Osteocyte (in vitro differentiated cells): ENCODE measurements at regions not wholly inside any gene's neighbourhood (a gene's known extent, or its start where the extent isn't known, plus 50 kb on each side); places are given as distances from the start of the nearest gene placed in this dataset.

Experiments used
- DNase-seq: peaks from one replicate; pipeline ENCODE4 v3.0.0; 2021; ENCODE audit warnings: mixed read lengths; ENCODE audit not compliant: unreplicated experiment; ENCODE audit errors: extremely low spot score
- H3K27ac Mint-ChIP-seq: one replicate; pipeline ENCODE4 v1.8.0; 2021; ENCODE audit warnings: mild to moderate bottlenecking, mixed read lengths; ENCODE audit not compliant: unreplicated experiment
- H3K27me3 Mint-ChIP-seq: one replicate; pipeline ENCODE4 v1.8.0; 2021; ENCODE audit warnings: mixed read lengths; ENCODE audit not compliant: unreplicated experiment
- H3K36me3 Mint-ChIP-seq: one replicate; pipeline ENCODE4 v1.8.0; 2021; ENCODE audit warnings: mixed read lengths; ENCODE audit not compliant: unreplicated experiment
- H3K4me1 Mint-ChIP-seq: one replicate; pipeline ENCODE4 v1.8.0; 2021; ENCODE audit warnings: mixed read lengths; ENCODE audit not compliant: unreplicated experiment
- H3K4me3 Mint-ChIP-seq: one replicate; pipeline ENCODE4 v1.8.0; 2021; ENCODE audit warnings: mild to moderate bottlenecking, moderate library complexity, mixed read lengths; ENCODE audit not compliant: unreplicated experiment
- H3K9me3 Mint-ChIP-seq: one replicate; pipeline ENCODE4 v1.8.0; 2021; ENCODE audit warnings: mixed read lengths; ENCODE audit not compliant: unreplicated experiment
- CTCF ChIP-seq: fragments of 200-600 bp; sonication (generic); IDR thresholded peaks from 2 replicates; pipeline ENCODE4 v1.5.0; 2021; ENCODE audit warnings: antibody characterized with exemption, mild to moderate bottlenecking, moderate library complexity

- TF ChIP-seq CTCF, result no peak
- no peak for DNase-seq
- no peak overlapping the region for H3K27ac Mint-ChIP-seq
- H3K9me3 Mint-ChIP-seq, result no peaks in the 10 kb centered on the region
- no peaks in the 10 kb centered on the region for H3K4me1 Mint-ChIP-seq
- no peak overlapping the region for H3K4me3 Mint-ChIP-seq
- no peaks in the 10 kb centered on the region for H3K36me3 Mint-ChIP-seq
- H3K27me3 Mint-ChIP-seq, result peaks cover 9% of the 10 kb centered on the region
Measured at GRCh38 chr16:74101379-74102137, 195.1 kb upstream of the PSMD7 start.

- Mint-ChIP-seq H3K4me3 (no peak overlapping the region), H3K27me3 (peaks cover 9% of the 10 kb centered on the region), H3K27ac (no peak overlapping the region), H3K9me3 (no peaks in the 10 kb centered on the region), H3K4me1 (no peaks in the 10 kb centered on the region), H3K36me3 (no peaks in the 10 kb centered on the region)
- DNase-seq, result no peak
- TF ChIP-seq CTCF, result no peak
Measured at GRCh38 chr16:74100395-74101326, 196.0 kb upstream of the PSMD7 start.

- Mint-ChIP-seq H3K4me3 (no peak overlapping the region), H3K27me3 (peaks cover 9% of the 10 kb centered on the region), H3K4me1 (no peaks in the 10 kb centered on the region), H3K36me3 (no peaks in the 10 kb centered on the region), H3K27ac (no peak overlapping the region), H3K9me3 (no peaks in the 10 kb centered on the region)
- no peak for DNase-seq
- no peak for TF ChIP-seq CTCF
Measured at GRCh38 chr16:74099530-74099929, 197.1 kb upstream of the PSMD7 start.

GRCh38 chr16:74094962-74095361, 201.7 kb upstream of the PSMD7 start:
- Mint-ChIP-seq H3K4me1 (no peaks in the 10 kb centered on the region), H3K27ac (no peak overlapping the region), H3K9me3 (no peaks in the 10 kb centered on the region), H3K4me3 (no peak overlapping the region), H3K27me3 (peaks cover 4% of the 10 kb centered on the region), H3K36me3 (no peaks in the 10 kb centered on the region)
- no peak for TF ChIP-seq CTCF
- DNase-seq, result no peak

- no peak for TF ChIP-seq CTCF
- no peaks in the 10 kb centered on the region for H3K4me1 Mint-ChIP-seq
Measured at GRCh38 chr16:74094514-74094913, 202.1 kb upstream of the PSMD7 start.

More at GRCh38 chr16:74094514-74094913, 202.1 kb upstream of the PSMD7 start:
- H3K27me3 Mint-ChIP-seq, result peaks cover 2% of the 10 kb centered on the region
- H3K36me3 Mint-ChIP-seq, result no peaks in the 10 kb centered on the region
- no peak overlapping the region for H3K27ac Mint-ChIP-seq
- no peak for DNase-seq
- no peak overlapping the region for H3K4me3 Mint-ChIP-seq
- H3K9me3 Mint-ChIP-seq, result no peaks in the 10 kb centered on the region
